ENCODE measurements at regions not wholly inside any gene's neighbourhood (a gene's known extent, or its start where the extent isn't known, plus 50 kb on each side); places are given as distances from the start of the nearest gene placed in this dataset.

DNA sequence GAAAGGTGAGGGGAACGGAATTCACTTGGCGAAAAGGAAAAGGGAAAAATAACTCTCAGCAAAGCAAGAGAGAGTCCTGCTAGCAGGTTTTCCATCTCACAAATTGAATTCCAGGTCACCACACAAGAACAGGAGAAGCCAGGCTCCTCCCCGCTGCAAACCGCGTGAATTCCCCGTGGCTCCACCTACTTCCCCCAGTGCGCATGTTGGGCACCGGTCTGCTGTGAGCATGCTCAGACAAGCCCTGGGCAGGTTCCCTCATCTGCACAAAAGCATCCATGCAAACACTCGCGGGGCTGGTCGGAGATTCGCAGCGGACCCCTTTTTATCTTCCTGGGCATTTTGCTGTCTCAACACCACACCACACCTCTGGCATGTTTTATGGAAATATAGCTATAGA, 58.5 kb upstream of the S1PR3 start:
- no peak for TF ChIP-seq POLR2A (IDR thresholded peaks at IDR 0.05; ENCODE audit: extremely low read depth, insufficient read length)
- TF ChIP-seq, protein P1, sequence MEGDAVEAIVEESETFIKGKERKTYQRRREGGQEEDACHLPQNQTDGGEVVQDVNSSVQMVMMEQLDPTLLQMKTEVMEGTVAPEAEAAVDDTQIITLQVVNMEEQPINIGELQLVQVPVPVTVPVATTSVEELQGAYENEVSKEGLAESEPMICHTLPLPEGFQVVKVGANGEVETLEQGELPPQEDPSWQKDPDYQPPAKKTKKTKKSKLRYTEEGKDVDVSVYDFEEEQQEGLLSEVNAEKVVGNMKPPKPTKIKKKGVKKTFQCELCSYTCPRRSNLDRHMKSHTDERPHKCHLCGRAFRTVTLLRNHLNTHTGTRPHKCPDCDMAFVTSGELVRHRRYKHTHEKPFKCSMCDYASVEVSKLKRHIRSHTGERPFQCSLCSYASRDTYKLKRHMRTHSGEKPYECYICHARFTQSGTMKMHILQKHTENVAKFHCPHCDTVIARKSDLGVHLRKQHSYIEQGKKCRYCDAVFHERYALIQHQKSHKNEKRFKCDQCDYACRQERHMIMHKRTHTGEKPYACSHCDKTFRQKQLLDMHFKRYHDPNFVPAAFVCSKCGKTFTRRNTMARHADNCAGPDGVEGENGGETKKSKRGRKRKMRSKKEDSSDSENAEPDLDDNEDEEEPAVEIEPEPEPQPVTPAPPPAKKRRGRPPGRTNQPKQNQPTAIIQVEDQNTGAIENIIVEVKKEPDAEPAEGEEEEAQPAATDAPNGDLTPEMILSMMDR (IDR thresholded peaks at IDR 0.05; ENCODE audit: low read depth, low read length) = no peak
- TF ChIP-seq, protein P2, sequence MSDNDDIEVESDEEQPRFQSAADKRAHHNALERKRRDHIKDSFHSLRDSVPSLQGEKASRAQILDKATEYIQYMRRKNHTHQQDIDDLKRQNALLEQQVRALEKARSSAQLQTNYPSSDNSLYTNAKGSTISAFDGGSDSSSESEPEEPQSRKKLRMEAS (IDR thresholded peaks at IDR 0.05; ENCODE audit: low read depth, low read length) = no peak
- TF ChIP-seq MYC (IDR thresholded peaks at IDR 0.05; ENCODE audit: low read depth, low read length) = no peak
- DNase-seq (ENCODE audit: low read depth) = no peak
- H3K4me3 ChIP-seq (ENCODE audit: low read depth, low read length) = no peak overlapping the region

DNA sequence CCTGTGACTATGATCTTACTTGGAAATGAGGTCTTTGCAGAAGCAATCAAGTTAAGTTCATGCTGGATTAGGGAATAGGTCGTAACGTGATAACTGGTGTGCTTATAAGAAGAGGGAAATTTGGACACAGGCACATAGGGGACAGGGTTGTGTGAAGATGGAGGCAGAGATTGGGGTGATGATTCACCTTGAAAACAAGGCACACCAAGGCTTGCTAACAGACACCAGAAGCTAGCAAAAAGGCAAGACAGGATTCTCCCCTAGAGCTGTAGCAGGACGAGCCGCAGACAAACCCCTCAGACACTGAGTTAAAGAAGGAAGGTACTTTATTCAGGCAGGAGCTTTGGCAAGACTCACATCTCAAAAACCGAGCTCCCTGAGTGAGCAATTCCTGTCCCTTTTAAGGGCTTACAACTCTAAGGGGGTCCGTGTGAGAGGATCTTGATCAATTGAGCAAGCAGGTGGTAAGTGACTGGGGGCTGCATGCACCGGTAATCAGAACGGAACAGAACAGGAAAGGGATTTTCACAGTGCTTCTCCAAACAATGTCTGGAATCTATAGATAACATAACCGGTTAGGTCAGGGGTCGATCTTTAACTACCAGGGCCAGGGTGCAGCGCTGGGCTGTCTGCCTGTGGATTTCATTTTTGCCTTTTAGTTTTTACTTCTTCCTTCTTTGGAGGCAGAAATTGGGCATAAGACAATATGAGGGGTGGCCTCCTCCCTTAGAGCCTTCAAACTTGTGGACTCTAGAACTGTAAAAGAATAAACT, 57.5 kb upstream of the S1PR3 start:
- no peak overlapping the region for H3K4me3 ChIP-seq (ENCODE audit: low read depth, low read length)
- no peak for TF ChIP-seq POLR2A (IDR thresholded peaks at IDR 0.05; ENCODE audit: extremely low read depth, insufficient read length)
- TF ChIP-seq, protein P2 (IDR thresholded peaks at IDR 0.05; ENCODE audit: low read depth, low read length) = no peak
- TF ChIP-seq, protein P1 (IDR thresholded peaks at IDR 0.05; ENCODE audit: low read depth, low read length) = no peak
- TF ChIP-seq MYC (IDR thresholded peaks at IDR 0.05; ENCODE audit: low read depth, low read length) = no peak
- DNase-seq (ENCODE audit: low read depth) = no peak

DNA sequence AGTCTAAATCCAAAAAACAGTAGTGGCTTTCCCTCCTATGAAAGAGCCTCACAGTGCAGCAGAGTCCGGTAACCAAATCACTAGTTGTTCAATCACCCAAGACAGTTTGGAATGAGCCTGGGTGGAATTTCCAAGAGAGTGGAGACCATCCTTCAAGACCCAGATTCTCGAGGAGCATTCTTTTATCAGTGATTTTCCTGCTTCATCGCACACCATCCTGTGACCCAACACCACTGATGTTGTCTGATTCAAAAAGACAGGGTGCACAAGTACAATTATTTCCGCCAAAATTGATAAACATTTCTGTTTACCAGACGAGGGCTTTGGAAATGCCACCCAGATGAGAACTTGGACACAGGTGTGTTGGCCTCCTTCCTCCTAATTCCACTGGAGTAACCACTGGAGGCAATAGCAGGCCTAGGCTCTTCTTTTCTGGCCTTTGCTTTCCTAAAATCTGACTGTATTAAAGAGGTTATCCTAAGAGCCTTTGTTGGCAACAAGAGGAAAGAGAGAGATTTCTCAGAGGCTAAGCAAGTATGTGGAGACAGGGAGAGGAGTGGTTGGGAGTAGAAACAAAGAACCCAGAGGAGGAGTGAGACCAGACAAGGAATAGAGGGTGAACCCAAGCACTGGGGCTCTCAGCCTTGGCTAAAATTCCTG, 56.3 kb upstream of the S1PR3 start:
- no peak overlapping the region for H3K4me3 ChIP-seq (ENCODE audit: low read depth, low read length)
- TF ChIP-seq POLR2A (IDR thresholded peaks at IDR 0.05; ENCODE audit: extremely low read depth, insufficient read length) (no peak), MYC (IDR thresholded peaks at IDR 0.05; ENCODE audit: low read depth, low read length) (no peak)
- TF ChIP-seq, protein P1 (IDR thresholded peaks at IDR 0.05; ENCODE audit: low read depth, low read length) = no peak
- TF ChIP-seq, protein P2 (IDR thresholded peaks at IDR 0.05; ENCODE audit: low read depth, low read length) = no peak
- DNase-seq (ENCODE audit: low read depth) = no peak

DNA sequence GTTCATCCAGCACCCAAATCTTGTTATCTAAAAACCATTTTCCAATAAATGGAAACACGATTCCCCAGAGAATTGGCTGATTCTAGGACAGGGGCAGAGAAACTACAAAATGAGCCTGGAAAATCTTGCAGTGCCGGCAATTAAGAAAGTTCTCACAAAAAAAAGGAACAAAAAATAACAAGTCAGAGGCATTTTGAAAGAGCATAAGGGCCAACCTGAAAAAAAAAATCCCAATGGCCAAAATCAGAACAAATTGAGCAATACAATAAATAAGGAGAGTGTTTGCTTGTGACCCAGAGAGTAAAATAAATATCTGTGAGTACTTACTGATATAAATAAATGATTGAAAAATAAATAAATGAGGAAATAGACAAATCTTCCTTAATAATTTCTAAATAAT, 55.1 kb upstream of the S1PR3 start:
- H3K4me3 ChIP-seq (ENCODE audit: low read depth, low read length) = no peak overlapping the region
- TF ChIP-seq MYC (IDR thresholded peaks at IDR 0.05; ENCODE audit: low read depth, low read length) (no peak), POLR2A (IDR thresholded peaks at IDR 0.05; ENCODE audit: extremely low read depth, insufficient read length) (no peak)
- TF ChIP-seq, protein P2 (IDR thresholded peaks at IDR 0.05; ENCODE audit: low read depth, low read length) = no peak
- TF ChIP-seq, protein P1 (IDR thresholded peaks at IDR 0.05; ENCODE audit: low read depth, low read length) = no peak
- DNase-seq (ENCODE audit: low read depth) = no peak

DNA sequence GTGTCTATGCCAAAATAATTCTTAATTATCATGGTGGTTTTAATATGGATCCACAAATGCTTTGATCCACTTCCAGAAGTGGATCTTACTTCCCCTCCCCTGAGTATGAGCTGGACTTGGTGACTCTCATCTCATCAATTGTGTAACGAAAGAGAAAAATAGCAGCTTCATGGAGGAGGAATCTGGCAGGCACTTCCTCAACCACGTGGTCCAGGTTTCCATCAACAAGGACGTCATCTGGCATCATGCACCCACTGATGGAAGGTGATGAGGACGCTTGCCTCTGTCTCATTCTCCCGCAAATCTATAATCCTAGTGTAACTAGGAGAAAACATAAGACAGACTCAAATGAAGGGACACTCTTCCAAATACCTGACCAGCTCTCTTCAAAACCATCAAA, 54.6 kb upstream of the S1PR3 start:
- TF ChIP-seq, protein P2 (IDR thresholded peaks at IDR 0.05; ENCODE audit: low read depth, low read length) = no peak
- no peak overlapping the region for H3K4me3 ChIP-seq (ENCODE audit: low read depth, low read length)
- DNase-seq (ENCODE audit: low read depth) = no peak

DNA sequence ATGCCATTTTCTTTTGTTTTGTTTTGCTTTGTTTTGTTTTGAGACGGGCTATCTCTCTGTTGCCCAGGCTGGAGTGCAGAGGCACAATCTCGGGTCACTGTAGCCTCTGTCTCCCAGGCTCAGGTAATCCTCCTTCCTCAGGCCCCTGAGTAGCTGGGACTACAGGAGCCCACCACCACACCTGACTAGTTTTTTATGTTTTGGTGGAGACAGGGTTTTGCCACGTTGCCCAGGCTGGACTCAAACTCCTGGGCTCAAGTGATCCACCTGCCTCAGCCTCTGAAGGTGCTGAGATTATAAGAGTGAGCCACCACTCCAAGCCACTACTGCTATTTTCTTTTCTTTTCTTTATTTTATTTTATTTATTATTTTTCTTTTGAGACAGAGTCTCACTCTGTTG, 54.0 kb upstream of the S1PR3 start:
- H3K4me3 ChIP-seq (ENCODE audit: low read depth, low read length) = no peak overlapping the region
- DNase-seq (ENCODE audit: low read depth) = no peak
- TF ChIP-seq, protein P1 (IDR thresholded peaks at IDR 0.05; ENCODE audit: low read depth, low read length) = no peak
- TF ChIP-seq POLR2A (IDR thresholded peaks at IDR 0.05; ENCODE audit: extremely low read depth, insufficient read length) = no peak
- TF ChIP-seq, protein P2 (IDR thresholded peaks at IDR 0.05; ENCODE audit: low read depth, low read length) = no peak
- TF ChIP-seq MYC (IDR thresholded peaks at IDR 0.05; ENCODE audit: low read depth, low read length) = no peak

Data from NB4 (cell line).